ENCODE measurements at regions not wholly inside any gene's neighbourhood (a gene's known extent, or its start where the extent isn't known, plus 50 kb on each side); places are given as distances from the start of the nearest gene placed in this dataset.
"Not testable (repeated sequence)": the region's sequence is repeated elsewhere in the genome, so short reads cannot be mapped to it uniquely, and the experiment has no call there.

GRCh38 chr4:117014236-117014635 lies 71.1 kb downstream of the TRAM1L1 start:
- ATAC-seq, result no peak

GRCh38 chr4:117010671-117011070 lies 74.7 kb downstream of the TRAM1L1 start:
- POLR2A ChIA-PET, result no interaction called here

More at GRCh38 chr4:117014236-117014635, 71.1 kb downstream of the TRAM1L1 start:
- no peaks in the 10 kb centered on the region for H3K27me3 Mint-ChIP-seq
- H3K4me3 Mint-ChIP-seq, result no peak overlapping the region
- no peaks in the 10 kb centered on the region for H3K4me1 Mint-ChIP-seq
- H3K9me3 Mint-ChIP-seq, result peaks cover 0 to 20% (median 1%) of the 10 kb centered on the region in 9 donors
- H3K36me3 Mint-ChIP-seq, result no peaks in the 10 kb centered on the region
- no peak for DNase-seq
- POLR2A ChIA-PET, result no interaction called here
- H3K27ac Mint-ChIP-seq, result no peak overlapping the region

GRCh38 chr4:117001077-117001476 lies 84.3 kb downstream of the TRAM1L1 start:
- POLR2A ChIA-PET, result no interaction called here
- Mint-ChIP-seq H3K4me3 (no peak overlapping the region), H3K27ac (no peak overlapping the region), H3K36me3 (no peaks in the 10 kb centered on the region), H3K4me1 (no peaks in the 10 kb centered on the region), H3K9me3 (peaks cover 0 to 7% (median 0%) of the 10 kb centered on the region in 9 donors), H3K27me3 (no peaks in the 10 kb centered on the region)
- ATAC-seq, result no peak
- DNase-seq, result no peak

More at GRCh38 chr4:117010671-117011070, 74.7 kb downstream of the TRAM1L1 start:
- Mint-ChIP-seq H3K9me3 (peaks cover 0 to 14% (median 1%) of the 10 kb centered on the region in 9 donors), H3K4me1 (no peaks in the 10 kb centered on the region), H3K27me3 (no peaks in the 10 kb centered on the region), H3K27ac (no peak overlapping the region), H3K36me3 (no peaks in the 10 kb centered on the region), H3K4me3 (no peak overlapping the region)
- no peak for ATAC-seq
- no peak for DNase-seq

GRCh38 chr4:116982656-116983055 lies 102.7 kb downstream of the TRAM1L1 start:
- ATAC-seq (no peak), DNase-seq (no peak)
- no peaks in the 10 kb centered on the region for H3K36me3 Mint-ChIP-seq
- peaks cover 0 to 3% (median 0%) of the 10 kb centered on the region in 5 donors for H3K27me3 Mint-ChIP-seq
- H3K4me3 Mint-ChIP-seq, result no peak overlapping the region
- POLR2A ChIA-PET, result no interaction called here
- H3K4me1 Mint-ChIP-seq, result no peaks in the 10 kb centered on the region
- H3K27ac Mint-ChIP-seq, result no peak overlapping the region
- H3K9me3 Mint-ChIP-seq, result peaks cover 0 to 18% (median 4%) of the 10 kb centered on the region in 9 donors

- DNase-seq, ATAC-seq, H3K4me3 Mint-ChIP-seq, H3K27me3 Mint-ChIP-seq, H3K36me3 Mint-ChIP-seq, H3K4me1 Mint-ChIP-seq, H3K27ac Mint-ChIP-seq, POLR2A ChIA-PET: not testable (repeated sequence)
- peaks cover 0 to 11% (median 4%) of the 10 kb centered on the region in 9 donors for H3K9me3 Mint-ChIP-seq
These were observed 104.9 kb downstream of the TRAM1L1 start for GRCh38 chr4:116980436-116980835.

GRCh38 chr4:116959045-116959444 lies 126.3 kb downstream of the TRAM1L1 start:
- Mint-ChIP-seq H3K9me3 (peaks cover 0 to 14% (median 7%) of the 10 kb centered on the region in 9 donors), H3K27ac (no peak overlapping the region), H3K4me3 (no peak overlapping the region), H3K27me3 (no peaks in the 10 kb centered on the region), H3K4me1 (no peaks in the 10 kb centered on the region), H3K36me3 (no peaks in the 10 kb centered on the region)
- no peak for ATAC-seq
- DNase-seq, result no peak
- POLR2A ChIA-PET, result no interaction called here

GRCh38 chr4:116953947-116954346 lies 131.4 kb downstream of the TRAM1L1 start:
- H3K4me3 Mint-ChIP-seq, result no peak overlapping the region
- no peaks in the 10 kb centered on the region for H3K27me3 Mint-ChIP-seq
- DNase-seq (no peak), ATAC-seq (no peak)
- POLR2A ChIA-PET, result no interaction called here
- H3K36me3 Mint-ChIP-seq, result no peaks in the 10 kb centered on the region
- H3K4me1 Mint-ChIP-seq, result no peaks in the 10 kb centered on the region
- no peak overlapping the region for H3K27ac Mint-ChIP-seq
- peaks cover 0 to 14% (median 0%) of the 10 kb centered on the region in 9 donors for H3K9me3 Mint-ChIP-seq

- H3K27me3 Mint-ChIP-seq, result no peaks in the 10 kb centered on the region
- no peak overlapping the region for H3K4me3 Mint-ChIP-seq
- no peak overlapping the region for H3K27ac Mint-ChIP-seq
- ATAC-seq (no peak), DNase-seq (no peak)
- peaks cover 0 to 14% (median 0%) of the 10 kb centered on the region in 9 donors for H3K9me3 Mint-ChIP-seq
- no peaks in the 10 kb centered on the region for H3K36me3 Mint-ChIP-seq
- POLR2A ChIA-PET, result no interaction called here
- H3K4me1 Mint-ChIP-seq, result no peaks in the 10 kb centered on the region
These were observed 132.7 kb downstream of the TRAM1L1 start for GRCh38 chr4:116952530-116953136.

- Mint-ChIP-seq H3K36me3 (no peaks in the 10 kb centered on the region), H3K27me3 (no peaks in the 10 kb centered on the region), H3K27ac (no peak overlapping the region), H3K4me3 (no peak overlapping the region), H3K9me3 (peaks cover 0 to 10% (median 0%) of the 10 kb centered on the region in 9 donors), H3K4me1 (no peaks in the 10 kb centered on the region)
- DNase-seq, result no peak
- no peak for ATAC-seq
- POLR2A ChIA-PET, result no interaction called here
These were observed 135.5 kb downstream of the TRAM1L1 start for GRCh38 chr4:116949856-116950255.

GRCh38 chr4:116942315-116942714 lies 143.1 kb downstream of the TRAM1L1 start:
- peaks cover 0 to 10% (median 0%) of the 10 kb centered on the region in 9 donors for H3K9me3 Mint-ChIP-seq
- DNase-seq, result no peak
- no peak overlapping the region for H3K27ac Mint-ChIP-seq
- peaks cover 0 to 3% (median 0%) of the 10 kb centered on the region in 5 donors for H3K27me3 Mint-ChIP-seq
- H3K4me1 Mint-ChIP-seq, result no peaks in the 10 kb centered on the region
- ATAC-seq, result no peak
- POLR2A ChIA-PET, result no interaction called here
- no peak overlapping the region for H3K4me3 Mint-ChIP-seq
- H3K36me3 Mint-ChIP-seq, result no peaks in the 10 kb centered on the region

- POLR2A ChIA-PET, result no interaction called here
- Mint-ChIP-seq H3K4me1 (no peaks in the 10 kb centered on the region), H3K4me3 (no peak overlapping the region), H3K9me3 (peaks cover 0 to 2% (median 0%) of the 10 kb centered on the region in 9 donors), H3K27me3 (peaks cover 0 to 8% (median 0%) of the 10 kb centered on the region in 5 donors), H3K36me3 (no peaks in the 10 kb centered on the region), H3K27ac (no peak overlapping the region)
- DNase-seq (no peak), ATAC-seq (no peak)
These were observed 155.0 kb downstream of the TRAM1L1 start for GRCh38 chr4:116930329-116930728.

- POLR2A ChIA-PET, result no interaction called here
- Mint-ChIP-seq H3K4me1 (no peaks in the 10 kb centered on the region), H3K4me3 (no peak overlapping the region), H3K36me3 (no peaks in the 10 kb centered on the region), H3K9me3 (peaks cover 0 to 9% (median 3%) of the 10 kb centered on the region in 9 donors), H3K27me3 (peaks cover 0 to 9% (median 6%) of the 10 kb centered on the region in 5 donors), H3K27ac (no peak overlapping the region)
- DNase-seq (no peak), ATAC-seq (no peak)
These were observed 158.6 kb downstream of the TRAM1L1 start for GRCh38 chr4:116926631-116927295.

- POLR2A ChIA-PET, result no interaction called here
- Mint-ChIP-seq H3K36me3 (no peaks in the 10 kb centered on the region), H3K27me3 (peaks cover 0 to 9% (median 6%) of the 10 kb centered on the region in 5 donors), H3K4me3 (no peak overlapping the region), H3K9me3 (peaks cover 0 to 10% (median 5%) of the 10 kb centered on the region in 9 donors), H3K27ac (no peak overlapping the region), H3K4me1 (no peaks in the 10 kb centered on the region)
- ATAC-seq, result no peak
- DNase-seq, result no peak
These were observed 159.4 kb downstream of the TRAM1L1 start for GRCh38 chr4:116925900-116926457.

All from naive thymus-derived CD8-positive, alpha-beta T cell (primary cell).